ENCODE measurements at regions not wholly inside any gene's neighbourhood (a gene's known extent, or its start where the extent isn't known, plus 50 kb on each side); places are given as distances from the start of the nearest gene placed in this dataset.
"Not testable (repeated sequence)": the region's sequence is repeated elsewhere in the genome, so short reads cannot be mapped to it uniquely, and the experiment has no call there.

GRCh38 chrX:140064993-140065392 lies 99.7 kb upstream of the CXorf66 start:
- no peak for DNase-seq

DNA sequence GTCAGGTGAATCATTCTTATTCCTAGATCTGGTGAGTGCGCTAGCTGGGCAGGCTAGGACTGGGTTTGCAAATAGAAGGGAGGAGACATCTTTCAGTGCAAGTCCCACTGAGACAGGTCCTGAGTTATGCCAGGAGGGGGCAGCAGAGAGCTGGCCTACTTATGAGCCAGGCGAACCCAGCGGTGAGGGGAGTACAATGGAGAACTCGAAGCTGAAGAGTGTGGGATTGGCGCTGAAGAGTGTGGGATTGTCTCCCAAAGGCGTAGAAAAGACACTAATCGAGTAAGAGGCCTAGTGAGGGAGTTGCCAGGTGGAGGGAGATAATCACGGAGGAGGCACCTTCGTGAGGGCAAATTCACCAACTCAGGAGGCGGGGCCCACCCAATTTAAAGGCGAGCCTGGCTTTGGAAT lies 91.7 kb upstream of the CXorf66 start:
- peak; percentile 7 for DNase-seq

- DNase-seq: no peak
Measured at GRCh38 chrX:140053846-140054245, 88.5 kb upstream of the CXorf66 start.

DNA sequence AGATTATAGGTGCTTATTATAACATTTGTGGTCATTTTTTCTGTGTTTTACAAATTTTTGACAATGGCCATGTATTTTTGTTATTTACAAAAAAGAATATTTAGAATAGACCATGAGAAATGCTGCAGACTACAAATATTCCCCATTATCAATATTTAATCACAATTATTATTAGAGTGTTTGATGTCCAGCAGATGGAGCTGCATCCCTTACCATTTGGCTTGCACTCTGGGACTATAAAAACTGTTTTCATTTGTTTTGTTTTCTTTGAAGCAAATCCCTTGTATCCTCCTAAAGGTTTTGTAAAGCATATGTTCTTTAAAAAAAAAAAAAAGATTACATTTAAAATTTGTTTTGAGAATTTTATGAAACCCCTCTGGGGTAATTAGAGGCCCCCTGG lies 85.6 kb upstream of the CXorf66 start:
- no peak for DNase-seq

DNA sequence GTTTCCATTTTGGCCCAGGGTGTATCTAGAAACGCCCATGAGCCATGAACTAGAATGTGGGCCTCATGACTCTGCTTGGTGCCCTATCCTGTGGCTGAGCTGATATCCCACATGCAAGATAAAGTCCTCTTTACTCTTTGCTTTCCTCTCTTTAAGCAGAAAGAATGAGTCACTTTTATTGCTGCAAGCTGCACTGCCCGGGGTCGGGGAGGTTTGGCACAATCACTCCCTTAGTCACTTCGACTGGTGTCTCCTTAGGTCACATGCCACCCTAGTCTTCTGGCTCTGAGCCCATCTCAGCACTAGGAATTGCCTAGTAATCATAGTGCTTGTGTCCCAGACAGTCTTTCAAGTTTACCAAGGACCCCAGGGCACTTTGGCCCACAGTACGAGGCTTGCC lies 75.1 kb upstream of the CXorf66 start:
- no peak for DNase-seq

DNA sequence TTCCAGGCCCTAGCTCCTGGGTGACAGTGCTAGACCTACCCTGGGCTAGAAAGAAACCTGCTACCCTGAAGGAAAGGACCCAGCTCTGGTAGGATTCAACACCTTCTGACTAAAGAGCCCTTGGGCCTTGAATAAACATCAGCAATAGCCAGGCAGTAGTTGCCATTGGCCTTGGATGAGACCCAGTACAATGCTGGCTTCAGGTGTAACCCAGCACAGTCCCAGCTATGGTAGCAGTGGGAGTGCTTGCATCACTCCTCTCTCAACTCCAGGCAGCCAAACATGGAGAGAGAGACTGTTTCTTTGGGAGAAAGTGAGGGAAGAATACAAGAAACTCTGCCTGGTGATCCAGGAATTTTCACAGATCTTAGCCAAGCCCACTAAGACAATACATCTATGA lies 73.5 kb upstream of the CXorf66 start:
- DNase-seq: no peak

DNA sequence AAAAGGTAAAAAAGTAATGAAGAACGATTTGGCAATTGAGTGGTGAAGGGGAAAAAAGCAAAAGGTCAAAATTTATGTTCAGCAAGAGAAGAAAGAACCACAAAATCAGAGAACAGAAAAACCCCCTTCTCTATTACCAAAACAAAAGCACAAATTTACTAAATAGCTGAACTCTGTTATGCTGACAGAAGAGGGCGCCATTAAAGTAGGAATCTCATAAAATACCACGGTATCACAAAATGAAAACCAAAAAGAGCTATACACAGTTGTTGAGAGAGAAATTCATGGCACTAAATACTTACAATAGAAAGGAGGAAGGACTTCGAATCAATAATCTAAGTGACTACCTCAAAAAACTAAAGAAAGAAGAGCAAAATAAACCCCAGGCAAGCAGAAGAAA lies 69.6 kb upstream of the CXorf66 start:
- DNase-seq: no peak

DNA sequence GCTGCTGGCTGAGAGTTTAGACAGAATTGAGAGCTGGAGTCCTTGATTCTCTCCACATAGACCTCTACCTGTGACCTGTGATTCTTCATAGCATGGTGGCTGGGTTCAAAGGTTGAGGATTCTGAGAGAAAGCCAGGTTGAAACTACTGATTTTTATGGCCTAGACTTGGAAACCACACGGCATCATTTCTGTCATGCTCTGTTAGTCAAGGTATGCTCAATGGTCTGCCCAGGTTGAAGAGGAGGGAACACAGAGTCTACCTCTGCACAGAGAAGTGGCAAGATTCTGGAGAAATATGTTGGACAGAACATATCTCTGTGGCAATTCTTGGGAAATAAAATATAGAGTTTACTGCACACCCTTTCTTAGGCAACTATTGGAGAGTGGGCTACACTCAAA lies 57.2 kb upstream of the CXorf66 start:
- no peak for DNase-seq

- not testable (repeated sequence) for DNase-seq
Measured at GRCh38 chrX:140019134-140019533, 53.8 kb upstream of the CXorf66 start.

Data from effector CD8-positive, alpha-beta T cell (primary cell).